Stimulated activated CD4-positive, alpha-beta T cell treated with anti-CD3 and anti-CD28 coated beads, TNF-alpha, amount 100 ng/mL, for 24 hours (primary cell): ENCODE measurements at regions not wholly inside any gene's neighbourhood (a gene's known extent, or its start where the extent isn't known, plus 50 kb on each side); places are given as distances from the start of the nearest gene placed in this dataset.

ENCODE experiments used
- DNase-seq, 3 experiments: peaks; one replicate each; pipeline ENCODE4 v3.0.0-alpha.2; 2020; ENCODE audit warnings: low read depth in 3 of 3

- no peak for DNase-seq
These were observed 344.4 kb upstream of the PROX1 start for GRCh38 chr1:213643360-213643759.

- no peak for DNase-seq
These were observed 339.7 kb upstream of the PROX1 start for GRCh38 chr1:213647864-213648650.

GRCh38 chr1:213649373-213649772 is 338.4 kb upstream of the PROX1 start:
- no peak for DNase-seq

- no peak for DNase-seq
These were observed 337.2 kb upstream of the PROX1 start for GRCh38 chr1:213650603-213651002.

- DNase-seq: no peak
These were observed 336.7 kb upstream of the PROX1 start for GRCh38 chr1:213651077-213651476.

- no peak for DNase-seq
These were observed 335.7 kb upstream of the PROX1 start for GRCh38 chr1:213652109-213652508.

- no peak for DNase-seq
These were observed 331.7 kb upstream of the PROX1 start for GRCh38 chr1:213656039-213656438.

GRCh38 chr1:213656503-213656902 is 331.3 kb upstream of the PROX1 start:
- no peak for DNase-seq

GRCh38 chr1:213657013-213657412 is 330.8 kb upstream of the PROX1 start:
- DNase-seq: no peak

- DNase-seq: no peak
These were observed 329.9 kb upstream of the PROX1 start for GRCh38 chr1:213657879-213658278.

GRCh38 chr1:213658457-213658856 is 329.3 kb upstream of the PROX1 start:
- no peak for DNase-seq

GRCh38 chr1:213659580-213660547 is 327.9 kb upstream of the PROX1 start:
- no peak for DNase-seq

GRCh38 chr1:213661302-213661701 is 326.5 kb upstream of the PROX1 start:
- no peak for DNase-seq

GRCh38 chr1:213666113-213666512 is 321.7 kb upstream of the PROX1 start:
- DNase-seq: no peak

GRCh38 chr1:213666922-213667321 is 320.9 kb upstream of the PROX1 start:
- DNase-seq: no peak

- DNase-seq: no peak
These were observed 318.3 kb upstream of the PROX1 start for GRCh38 chr1:213669512-213669911.

GRCh38 chr1:213669964-213670691 is 317.6 kb upstream of the PROX1 start:
- DNase-seq: no peak

GRCh38 chr1:213670692-213671023 is 317.1 kb upstream of the PROX1 start:
- no peak for DNase-seq

- no peak for DNase-seq
These were observed 312.7 kb upstream of the PROX1 start for GRCh38 chr1:213675043-213675442.

GRCh38 chr1:213676736-213677135 is 311.0 kb upstream of the PROX1 start:
- DNase-seq: no peak

GRCh38 chr1:213678348-213678747 is 309.4 kb upstream of the PROX1 start:
- no peak for DNase-seq

GRCh38 chr1:213678753-213679152 is 309.0 kb upstream of the PROX1 start:
- no peak for DNase-seq
